MM.1S (cell line): ENCODE measurements at regions not wholly inside any gene's neighbourhood (a gene's known extent, or its start where the extent isn't known, plus 50 kb on each side); places are given as distances from the start of the nearest gene placed in this dataset.

Source experiments
- CTCF ChIP-seq: fragments of 300-600 bp; sonication (generic); IDR thresholded peaks from 2 replicates; pipeline ENCODE4 v1.5.1; 2016; ENCODE audit warnings: antibody characterized with exemption, low read length, mixed read lengths
- EZH2phosphoT487 ChIP-seq: fragments of 300-600 bp; sonication (generic); IDR thresholded peaks from 2 replicates; pipeline ENCODE4 v1.6.1; 2018; ENCODE audit warnings: antibody characterized with exemption, low read length

DNA sequence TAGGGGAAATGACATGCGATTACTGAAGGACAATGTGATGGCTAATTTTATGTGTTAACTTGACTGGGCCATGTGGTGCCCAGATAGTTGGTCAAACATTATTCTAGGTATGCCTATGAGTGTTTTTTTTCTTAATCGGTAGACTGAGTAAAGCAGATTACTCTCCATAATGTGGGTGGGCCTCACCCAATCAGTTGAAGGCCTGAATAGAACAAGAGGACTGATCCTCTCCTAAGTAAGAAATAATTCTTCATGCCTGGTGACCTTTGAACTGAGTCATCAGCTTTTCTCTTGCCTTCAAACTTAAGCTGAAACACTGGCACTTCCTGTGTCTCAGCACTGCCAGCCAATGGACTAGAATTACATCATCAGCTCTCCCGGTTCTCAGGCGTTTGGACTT is 164.0 kb upstream of the FGF13 start:
- TF ChIP-seq CTCF (no peak), EZH2phosphoT487 (no peak)
